IMR-90 (cell line): ENCODE measurements at regions not wholly inside any gene's neighbourhood (a gene's known extent, or its start where the extent isn't known, plus 50 kb on each side); places are given as distances from the start of the nearest gene placed in this dataset.
A peak's percentile ranks its signal among the peaks of the same experiment; 100 is the strongest.

Source experiments
- ATAC-seq: fragments of 200-7000 bp; cut with Tn5 transposase; 2 replicates; pipeline ENCODE4 v1.9.1; 2020; ENCODE audit warnings: low read depth, mild to moderate bottlenecking, moderate library complexity
- BruUV-seq: library from RNA; stranded (reverse); fragments of 400-500 nt; replicated peaks from 2 replicates; lab custom pipeline; 2021; lab: Mats Ljungman, UMichigan
- CTCF ChIA-PET: fragments of 300-600 bp; formaldehyde crosslinking; extraction: SDS; loops from one replicate; lab custom pipeline; 2021; ENCODE audit warnings: antibody characterized with exemption; lab: Yijun Ruan, JAX
- POLR2A ChIA-PET: fragments of 300-600 bp; sonication (Branson Sonifier 250); formaldehyde crosslinking; loops from one replicate; lab custom pipeline; 2022; ENCODE audit warnings: antibody characterized with exemption; ENCODE audit not compliant: unreplicated experiment; lab: Charles Lee
- DNase-seq: peaks from one replicate; pipeline ENCODE4 v3.0.0; 2013
- H2AFZ ChIP-seq: replicated peaks from 2 replicates; pipeline ENCODE3; 2013; ENCODE audit warnings: low read length, mild to moderate bottlenecking; ENCODE audit not compliant: poor library complexity
- H2AK5ac ChIP-seq: 2 replicates; pipeline ENCODE4 v1.6.1; 2013; ENCODE audit warnings: low read depth, low read length, inconsistent platforms
- H2AK9ac ChIP-seq: replicated peaks from 2 replicates; pipeline ENCODE3; 2013; ENCODE audit warnings: mild to moderate bottlenecking, low read depth, low read length, moderate library complexity; ENCODE audit not compliant: poor library complexity
- H2BK120ac ChIP-seq: 2 replicates; pipeline ENCODE4 v1.6.1; 2013; ENCODE audit warnings: low read depth, low read length, inconsistent platforms
- H2BK15ac ChIP-seq: 3 replicates; pipeline ENCODE4 v1.6.1; 2013; ENCODE audit warnings: low read depth, low read length, inconsistent platforms
- H2BK20ac ChIP-seq: 2 replicates; pipeline ENCODE4 v1.6.1; 2013; ENCODE audit warnings: low read depth, mild to moderate bottlenecking, inconsistent platforms, low read length, moderate library complexity
- H2BK5ac ChIP-seq: 2 replicates; pipeline ENCODE4 v1.6.1; 2013; ENCODE audit warnings: mild to moderate bottlenecking, low read depth, low read length, inconsistent platforms; ENCODE audit not compliant: poor library complexity, severe bottlenecking
- H3K14ac ChIP-seq: replicated peaks from 2 replicates; pipeline ENCODE4 v1.6.1; 2013; ENCODE audit warnings: low read depth, low read length, inconsistent platforms
- H3K18ac ChIP-seq: 2 replicates; pipeline ENCODE4 v1.6.1; 2013; ENCODE audit warnings: low read depth, low read length, control low read depth
- H3K23ac ChIP-seq: 2 replicates; pipeline ENCODE4 v1.6.1; 2013; ENCODE audit warnings: low read depth, low read length, inconsistent platforms
- H3K27ac ChIP-seq: 2 replicates; pipeline ENCODE4 v1.5.1; 2013; ENCODE audit warnings: mild to moderate bottlenecking, control low read depth, low read length; ENCODE audit not compliant: insufficient read depth
- H3K27me3 ChIP-seq: 2 replicates; pipeline ENCODE4 v1.6.1; 2013; ENCODE audit warnings: low read length; ENCODE audit not compliant: control insufficient read depth, insufficient read depth
- H3K36me3 ChIP-seq: 2 replicates; pipeline ENCODE4 v1.6.1; 2013; ENCODE audit warnings: low read length, mixed read lengths; ENCODE audit not compliant: control insufficient read depth, insufficient read depth
- H3K4ac ChIP-seq: 2 replicates; pipeline ENCODE4 v1.6.1; 2013; ENCODE audit warnings: low read depth, low read length, inconsistent platforms
- H3K4me1 ChIP-seq: 2 replicates; pipeline ENCODE4 v1.6.1; 2013; ENCODE audit warnings: low read length, mixed read lengths; ENCODE audit not compliant: control insufficient read depth, insufficient read depth
- H3K4me2 ChIP-seq: 2 replicates; pipeline ENCODE4 v1.6.1; 2013; ENCODE audit warnings: low read depth, mild to moderate bottlenecking, control low read depth, low read length, moderate library complexity
- H3K4me3 ChIP-seq: 2 replicates; pipeline ENCODE4 v1.5.1; 2013; ENCODE audit warnings: low read depth, mild to moderate bottlenecking, control low read depth, low read length, moderate library complexity; ENCODE audit not compliant: insufficient read depth
- H3K56ac ChIP-seq: 2 replicates; pipeline ENCODE4 v1.6.1; 2013; ENCODE audit warnings: low read length, inconsistent platforms; ENCODE audit not compliant: insufficient read depth; ENCODE audit errors: extremely low read depth
- H3K79me1 ChIP-seq, 2 experiments: 2 replicates each; pipeline ENCODE4 v1.6.1; 2013; ENCODE audit warnings: low read length in 2 of 2, inconsistent platforms in 1 of 2, low read depth in 1 of 2
- H3K9ac ChIP-seq: 2 replicates; pipeline ENCODE4 v1.6.1; 2013; ENCODE audit warnings: low read depth, low read length, control low read depth
- H3K9me1 ChIP-seq: 2 replicates; pipeline ENCODE4 v1.6.1; 2013; ENCODE audit warnings: low read length, inconsistent platforms; ENCODE audit not compliant: insufficient read depth
- H3K9me3 ChIP-seq: 2 replicates; pipeline ENCODE4 v1.6.1; 2013; ENCODE audit warnings: low read length; ENCODE audit not compliant: control insufficient read depth, insufficient read depth
- H4K20me1 ChIP-seq: 2 replicates; pipeline ENCODE4 v1.6.1; 2013; ENCODE audit warnings: low read length, inconsistent platforms; ENCODE audit not compliant: insufficient read depth
- H4K5ac ChIP-seq: 2 replicates; pipeline ENCODE4 v1.6.1; 2013; ENCODE audit warnings: mild to moderate bottlenecking, low read depth, low read length, control low read depth
- H4K8ac ChIP-seq, 2 experiments: 2 replicates each; pipeline ENCODE4 v1.6.1; 2013; ENCODE audit warnings: low read depth in 2 of 2, low read length in 2 of 2, control low read depth in 1 of 2, inconsistent platforms in 1 of 2
- H4K91ac ChIP-seq: 2 replicates; pipeline ENCODE4 v1.6.1; 2013; ENCODE audit warnings: low read depth, low read length, inconsistent platforms; ENCODE audit not compliant: insufficient read depth
- BHLHE40 ChIP-seq: fragments of 150-350 bp; IDR thresholded peaks from 2 replicates; pipeline ENCODE4 v1.6.1; 2016; ENCODE audit warnings: mild to moderate bottlenecking, low read depth, low read length
- CHD1 ChIP-seq: IDR thresholded peaks from 2 replicates; pipeline ENCODE4 v1.6.1; 2012; ENCODE audit warnings: low read depth, low read length, improper control_type of control experiment
- MAZ ChIP-seq: IDR thresholded peaks from 2 replicates; pipeline ENCODE4 v1.6.1; 2012; ENCODE audit warnings: low read depth, mild to moderate bottlenecking, low read length, improper control_type of control experiment, moderate library complexity, borderline replicate concordance
- MXI1 ChIP-seq: IDR thresholded peaks from 2 replicates; pipeline ENCODE4 v1.6.1; 2012; ENCODE audit warnings: low read depth, mild to moderate bottlenecking, low read length, moderate library complexity, borderline replicate concordance
- NFE2L2 ChIP-seq: fragments of 150-350 bp; IDR thresholded peaks from 2 replicates; pipeline ENCODE4 v1.6.1; 2016; ENCODE audit warnings: low read depth, mild to moderate bottlenecking, low read length
- POLR2A ChIP-seq: IDR thresholded peaks from 2 replicates; pipeline ENCODE4 v1.6.1; 2012; ENCODE audit warnings: mild to moderate bottlenecking, low read depth, low read length
- RAD21 ChIP-seq: IDR thresholded peaks from 2 replicates; pipeline ENCODE4 v1.6.1; 2012; ENCODE audit warnings: low read length, improper control_type of control experiment
- RCOR1 ChIP-seq: IDR thresholded peaks from 2 replicates; pipeline ENCODE4 v1.6.1; 2012; ENCODE audit warnings: mild to moderate bottlenecking, low read length, improper control_type of control experiment; ENCODE audit not compliant: insufficient replicate concordance
- RFX5 ChIP-seq: IDR thresholded peaks from 2 replicates; pipeline ENCODE4 v1.8.0; 2012; ENCODE audit warnings: low read depth, mild to moderate bottlenecking, low read length, moderate library complexity
- SMC3 ChIP-seq: fragments of 150-350 bp; IDR thresholded peaks from 2 replicates; pipeline ENCODE4 v1.6.1; 2016; ENCODE audit warnings: low read depth, mild to moderate bottlenecking, antibody characterized with exemption, low read length, moderate library complexity
- WGBS, 2 experiments: methylation state at CpG; one replicate each; pipeline versions ENCODE4 v1.1.5 to v1.1.7; 2013; ENCODE audit warnings: missing lambda C conversion rate in 2 of 2; ENCODE audit not compliant: insufficient read length in 1 of 2; ENCODE audit errors: extremely low coverage in 2 of 2; 5-methylcytosine and 5-hydroxymethylcytosine counted together
- dilution Hi-C: fragments of 300-500 bp; cut with HindIII; formaldehyde crosslinking; loops from one replicate; pipeline ENCODE4 v1.14.3; 2018; ENCODE audit warnings: low sequenced_read_pairs; ENCODE audit not compliant: unreplicated experiment
- in situ Hi-C: fragments of 300-500 bp; cut with MboI; formaldehyde crosslinking; loops from 3 replicates; pipeline ENCODE4 v1.14.3; 2019; ENCODE audit warnings: low sequenced_read_pairs, inconsistent platforms, mixed read lengths
- intact Hi-C: fragments of 100-400 bp; cut with micrococcal nuclease; formaldehyde crosslinking; loops from 2 replicates; pipeline ENCODE4 v1.10.0; 2022
- TF ChIP-seq, protein P1 (sequence below): conservative IDR thresholded peaks from 2 replicates; pipeline ENCODE4 v1.5.1; 2012; ENCODE audit warnings: mild to moderate bottlenecking, low read depth, low read length, improper control_type of control experiment

DNA sequence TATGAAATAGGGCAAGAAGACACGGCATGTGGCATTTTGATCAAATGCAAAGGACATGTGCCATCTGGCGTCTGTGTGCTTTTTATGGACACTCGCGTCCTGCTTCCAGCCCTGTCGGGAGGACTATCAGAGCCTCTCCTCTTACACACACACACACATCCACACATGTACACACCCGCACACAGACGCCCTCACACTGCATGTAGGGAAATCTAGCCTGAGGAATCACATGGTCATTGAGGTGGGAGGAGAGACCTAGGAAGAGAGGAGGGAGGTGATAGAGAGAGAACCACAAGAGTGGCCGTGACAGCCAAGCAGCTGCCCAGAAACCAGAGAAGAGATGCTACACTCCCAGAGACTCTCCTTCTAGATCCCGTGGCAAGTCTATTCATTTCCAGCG, 105.9 kb upstream of the CDYL start:
- BruUV-seq = no TSS peak
- WGBS, 2 experiments = no CpG with 5 or more reads among the region's 10 CpGs
- CTCF ChIA-PET = no interaction called here

More for the DNA sequence above, 105.9 kb upstream of the CDYL start:
- Histone ChIP-seq H3K4me3 (no peak overlapping the region), H3K36me3 (no peaks in the 10 kb centered on the region), H3K9ac (no peak overlapping the region), H2AK5ac (0 out of 2 replicates have a peak overlapping the region, but pooled peaks have one; percentile 25), H3K18ac (no peak overlapping the region), H4K91ac (no peak overlapping the region), H2AFZ (peak overlapping the region; percentile 76), H3K79me1 (no peaks in the 10 kb centered on the region), H3K4ac (no peak overlapping the region; the same call in 1 of the 2 replicates), H2BK120ac (no peak overlapping the region), H3K27me3 (no peaks in the 10 kb centered on the region; the same call in none of the 2 replicates), H3K56ac (no peak overlapping the region), H2BK20ac (no peak overlapping the region), H3K9me3 (no peaks in the 10 kb centered on the region), H2BK15ac (no peak overlapping the region), H2BK5ac (no peak overlapping the region), H4K20me1 (no peaks in the 10 kb centered on the region), H3K27ac (no peak overlapping the region), H4K8ac (no peak overlapping the region), H3K9me1 (peaks cover 14% of the 10 kb centered on the region; the same call in 1 of the 2 replicates), H3K4me2 (no peak overlapping the region), H3K4me1 (peaks cover 9% of the 10 kb centered on the region), H3K23ac (no peak overlapping the region), H2AK9ac (no peak overlapping the region), H4K5ac (no peak overlapping the region), H3K14ac (no peak overlapping the region)
- ATAC-seq (no peak), DNase-seq (no peak)
- POLR2A ChIA-PET = no interaction called here
- intact Hi-C loops = no loop called here
- dilution Hi-C loops = no loop called here
- TF ChIP-seq CHD1 (no peak), MXI1 (no peak), POLR2A (no peak), MAZ (no peak), SMC3 (no peak), RCOR1 (no peak), RAD21 (no peak), NFE2L2 (no peak), BHLHE40 (no peak), RFX5 (no peak)
- TF ChIP-seq, protein P1, sequence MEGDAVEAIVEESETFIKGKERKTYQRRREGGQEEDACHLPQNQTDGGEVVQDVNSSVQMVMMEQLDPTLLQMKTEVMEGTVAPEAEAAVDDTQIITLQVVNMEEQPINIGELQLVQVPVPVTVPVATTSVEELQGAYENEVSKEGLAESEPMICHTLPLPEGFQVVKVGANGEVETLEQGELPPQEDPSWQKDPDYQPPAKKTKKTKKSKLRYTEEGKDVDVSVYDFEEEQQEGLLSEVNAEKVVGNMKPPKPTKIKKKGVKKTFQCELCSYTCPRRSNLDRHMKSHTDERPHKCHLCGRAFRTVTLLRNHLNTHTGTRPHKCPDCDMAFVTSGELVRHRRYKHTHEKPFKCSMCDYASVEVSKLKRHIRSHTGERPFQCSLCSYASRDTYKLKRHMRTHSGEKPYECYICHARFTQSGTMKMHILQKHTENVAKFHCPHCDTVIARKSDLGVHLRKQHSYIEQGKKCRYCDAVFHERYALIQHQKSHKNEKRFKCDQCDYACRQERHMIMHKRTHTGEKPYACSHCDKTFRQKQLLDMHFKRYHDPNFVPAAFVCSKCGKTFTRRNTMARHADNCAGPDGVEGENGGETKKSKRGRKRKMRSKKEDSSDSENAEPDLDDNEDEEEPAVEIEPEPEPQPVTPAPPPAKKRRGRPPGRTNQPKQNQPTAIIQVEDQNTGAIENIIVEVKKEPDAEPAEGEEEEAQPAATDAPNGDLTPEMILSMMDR = no peak
- in situ Hi-C loops = no loop called here
